KMS-11 (cell line): ENCODE measurements at regions not wholly inside any gene's neighbourhood (a gene's known extent, or its start where the extent isn't known, plus 50 kb on each side); places are given as distances from the start of the nearest gene placed in this dataset.

Experiments used
- H2AFZ ChIP-seq: fragments of 200-600 bp; sonication (generic); 2 replicates; pipeline ENCODE4 v1.6.1; 2016; ENCODE audit warnings: antibody characterized with exemption, mixed run types, low read depth
- H3K27ac ChIP-seq: fragments of 200-600 bp; sonication (generic); 2 replicates; pipeline ENCODE4 v1.6.1; 2016; ENCODE audit warnings: mild to moderate bottlenecking, mixed run types
- H3K27me3 ChIP-seq: fragments of 200-600 bp; sonication (generic); 2 replicates; pipeline ENCODE4 v1.6.1; 2017; ENCODE audit warnings: mild to moderate bottlenecking, low read depth, mixed run types, moderate library complexity; ENCODE audit not compliant: insufficient read depth
- H3K36me3 ChIP-seq: fragments of 200-600 bp; sonication (generic); 2 replicates; pipeline ENCODE4 v1.6.1; 2017; ENCODE audit warnings: mild to moderate bottlenecking, mixed run types; ENCODE audit not compliant: insufficient read depth
- H3K4me1 ChIP-seq: fragments of 200-600 bp; sonication (generic); 2 replicates; pipeline ENCODE4 v1.6.1; 2016; ENCODE audit warnings: mild to moderate bottlenecking, low read depth, mixed run types; ENCODE audit not compliant: poor library complexity, severe bottlenecking
- H3K4me2 ChIP-seq: fragments of 200-600 bp; sonication (generic); 2 replicates; pipeline ENCODE4 v1.7.0; 2016; ENCODE audit warnings: mild to moderate bottlenecking, mixed run types
- H3K4me3 ChIP-seq: fragments of 200-600 bp; sonication (generic); IDR thresholded peaks from 2 replicates; pipeline ENCODE4 v1.6.1; 2017; ENCODE audit warnings: low read depth, low read length, mixed read lengths; ENCODE audit not compliant: insufficient read depth
- H3K79me2 ChIP-seq: fragments of 200-600 bp; sonication (generic); 2 replicates; pipeline ENCODE4 v1.6.1; 2016; ENCODE audit warnings: low read depth, mixed run types; ENCODE audit not compliant: insufficient read depth
- H3K9ac ChIP-seq: fragments of 200-600 bp; sonication (generic); 2 replicates; pipeline ENCODE4 v1.6.1; 2016; ENCODE audit warnings: mild to moderate bottlenecking, mixed run types
- H4K20me1 ChIP-seq: fragments of 200-600 bp; sonication (generic); 2 replicates; pipeline ENCODE4 v1.6.1; 2016; ENCODE audit warnings: mild to moderate bottlenecking, mixed run types; ENCODE audit not compliant: insufficient read depth
- TF ChIP-seq, protein P1 (sequence below): fragments of 200-600 bp; sonication (generic); conservative IDR thresholded peaks from 2 replicates; pipeline ENCODE4 v1.6.1; 2017; ENCODE audit warnings: low read depth, mild to moderate bottlenecking, antibody characterized with exemption, low read length, moderate library complexity, mixed read lengths

DNA sequence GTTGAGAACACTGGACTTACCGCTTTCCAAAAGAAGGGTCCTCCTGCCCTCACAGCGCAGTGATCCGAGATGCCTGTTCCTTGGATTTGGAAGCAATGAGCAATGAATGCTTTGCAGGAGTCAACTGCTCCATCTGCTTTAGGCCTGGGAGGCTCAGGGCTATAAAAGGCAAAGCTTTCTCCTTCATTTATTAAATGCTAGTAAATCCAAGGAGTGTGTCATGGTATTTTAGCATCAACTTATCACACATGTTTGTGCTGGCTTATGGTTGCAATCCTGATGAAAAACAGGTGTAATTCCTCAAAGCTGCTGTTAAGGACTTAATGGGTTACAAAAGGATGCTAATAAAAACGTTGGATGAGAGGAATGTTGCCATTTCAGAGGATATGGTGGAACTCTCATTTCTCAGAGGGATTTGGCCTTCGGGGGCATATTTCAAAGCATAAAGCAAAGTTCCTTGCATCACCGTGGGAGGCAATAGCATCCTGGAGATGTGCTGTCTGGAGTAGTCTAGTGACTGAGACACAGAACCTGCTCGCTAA, 158.5 kb upstream of the TPM1 start:
- TF ChIP-seq, protein P1, sequence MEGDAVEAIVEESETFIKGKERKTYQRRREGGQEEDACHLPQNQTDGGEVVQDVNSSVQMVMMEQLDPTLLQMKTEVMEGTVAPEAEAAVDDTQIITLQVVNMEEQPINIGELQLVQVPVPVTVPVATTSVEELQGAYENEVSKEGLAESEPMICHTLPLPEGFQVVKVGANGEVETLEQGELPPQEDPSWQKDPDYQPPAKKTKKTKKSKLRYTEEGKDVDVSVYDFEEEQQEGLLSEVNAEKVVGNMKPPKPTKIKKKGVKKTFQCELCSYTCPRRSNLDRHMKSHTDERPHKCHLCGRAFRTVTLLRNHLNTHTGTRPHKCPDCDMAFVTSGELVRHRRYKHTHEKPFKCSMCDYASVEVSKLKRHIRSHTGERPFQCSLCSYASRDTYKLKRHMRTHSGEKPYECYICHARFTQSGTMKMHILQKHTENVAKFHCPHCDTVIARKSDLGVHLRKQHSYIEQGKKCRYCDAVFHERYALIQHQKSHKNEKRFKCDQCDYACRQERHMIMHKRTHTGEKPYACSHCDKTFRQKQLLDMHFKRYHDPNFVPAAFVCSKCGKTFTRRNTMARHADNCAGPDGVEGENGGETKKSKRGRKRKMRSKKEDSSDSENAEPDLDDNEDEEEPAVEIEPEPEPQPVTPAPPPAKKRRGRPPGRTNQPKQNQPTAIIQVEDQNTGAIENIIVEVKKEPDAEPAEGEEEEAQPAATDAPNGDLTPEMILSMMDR, result no peak
- H3K79me2 ChIP-seq, result no peaks in the 10 kb centered on the region

DNA sequence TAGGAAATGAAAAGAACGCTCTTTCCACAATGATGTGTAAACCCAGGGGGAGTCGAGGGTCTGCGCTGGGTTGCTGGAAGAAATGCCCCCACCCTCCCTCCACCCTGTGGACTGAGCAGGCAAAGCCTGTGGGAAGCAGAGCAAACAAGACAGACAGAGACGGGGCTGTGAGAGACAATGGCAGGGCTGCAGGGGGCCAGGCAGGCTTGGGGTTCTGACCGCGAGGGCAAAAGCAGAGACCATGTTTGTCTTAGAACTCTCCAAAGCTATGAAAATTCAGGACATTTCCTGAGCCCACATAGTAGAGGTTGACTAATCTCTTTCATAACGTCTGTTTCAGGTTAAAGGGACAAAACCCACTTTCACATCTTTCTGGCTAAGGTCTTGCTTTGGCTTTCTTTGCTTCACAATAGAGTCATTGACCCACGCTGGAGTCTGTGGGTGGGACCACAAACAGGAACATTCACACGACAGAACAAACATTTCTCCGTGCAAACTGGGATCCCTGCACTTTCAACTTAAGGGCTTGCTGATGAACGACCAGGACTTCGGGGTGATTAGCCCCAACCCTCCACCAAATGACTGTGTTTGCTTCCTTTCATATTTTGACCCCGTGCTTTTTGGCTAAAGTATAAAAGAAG, 156.0 kb upstream of the TPM1 start:
- no peaks in the 10 kb centered on the region for H3K4me1 ChIP-seq
- no peak overlapping the region for H2AFZ ChIP-seq
- H3K4me3 ChIP-seq, result no peak overlapping the region
- no peaks in the 10 kb centered on the region for H3K36me3 ChIP-seq
- no peak overlapping the region for H3K27ac ChIP-seq
- no peaks in the 10 kb centered on the region for H3K79me2 ChIP-seq
- H3K27me3 ChIP-seq, result no peaks in the 10 kb centered on the region
- H4K20me1 ChIP-seq, result no peaks in the 10 kb centered on the region
- H3K9ac ChIP-seq, result no peak overlapping the region
- TF ChIP-seq, protein P1, result no peak
- H3K4me2 ChIP-seq, result no peak overlapping the region

More for the DNA sequence above, 158.5 kb upstream of the TPM1 start:
- no peak overlapping the region for H3K27ac ChIP-seq
- H2AFZ ChIP-seq, result no peak overlapping the region
- no peaks in the 10 kb centered on the region for H4K20me1 ChIP-seq
- no peak overlapping the region for H3K4me3 ChIP-seq
- no peaks in the 10 kb centered on the region for H3K4me1 ChIP-seq
- H3K27me3 ChIP-seq, result no peaks in the 10 kb centered on the region
- no peak overlapping the region for H3K4me2 ChIP-seq
- H3K9ac ChIP-seq, result no peak overlapping the region
- no peaks in the 10 kb centered on the region for H3K36me3 ChIP-seq

DNA sequence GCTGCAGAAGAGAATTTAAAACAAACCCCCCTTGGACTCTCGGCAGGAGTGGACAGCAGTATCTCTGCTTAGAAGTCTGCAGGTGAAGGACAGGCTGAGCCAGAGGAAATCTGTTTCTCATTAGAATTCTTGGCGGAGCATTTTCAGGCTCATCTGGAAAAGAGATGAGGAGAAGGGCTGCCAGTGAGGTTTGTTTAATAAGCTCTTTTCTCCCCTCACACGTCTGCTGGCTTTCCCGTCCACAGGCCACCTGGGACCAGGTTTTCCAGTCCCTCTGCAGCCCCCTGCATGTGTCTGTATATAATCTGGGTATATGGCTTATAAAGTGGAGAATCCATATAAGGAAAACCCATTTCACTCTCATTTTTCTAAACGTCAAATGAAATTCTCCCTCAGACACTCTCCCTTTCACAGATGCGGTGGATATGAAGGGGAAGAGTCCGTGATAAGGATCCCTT, 155.4 kb upstream of the TPM1 start:
- H4K20me1 ChIP-seq, result no peaks in the 10 kb centered on the region
- no peaks in the 10 kb centered on the region for H3K4me1 ChIP-seq
- no peaks in the 10 kb centered on the region for H3K79me2 ChIP-seq
- TF ChIP-seq, protein P1, result no peak
- H3K27me3 ChIP-seq, result no peaks in the 10 kb centered on the region
- H3K4me3 ChIP-seq, result no peak overlapping the region
- H3K9ac ChIP-seq, result no peak overlapping the region
- no peak overlapping the region for H3K27ac ChIP-seq
- no peaks in the 10 kb centered on the region for H3K36me3 ChIP-seq
- no peak overlapping the region for H2AFZ ChIP-seq
- H3K4me2 ChIP-seq, result no peak overlapping the region

DNA sequence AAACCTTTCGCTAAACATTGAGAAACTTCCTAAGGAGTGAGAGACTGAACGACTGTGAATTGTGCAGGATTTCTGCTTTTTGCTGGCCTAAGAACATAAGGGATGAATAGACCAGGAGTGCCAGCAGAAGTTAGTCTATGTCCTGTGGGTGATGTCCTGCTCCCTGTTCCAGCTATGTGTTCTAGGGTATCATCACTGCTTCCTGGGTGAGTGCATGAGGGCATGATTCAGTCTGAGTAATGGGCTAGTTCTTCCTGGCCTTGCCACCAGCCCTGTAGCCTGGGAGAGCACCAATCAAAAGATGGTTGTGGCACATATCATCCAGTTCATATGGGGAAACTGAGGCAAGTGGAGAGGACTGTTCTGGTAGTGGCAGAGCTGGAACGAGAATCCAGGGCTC, 153.9 kb upstream of the TPM1 start:
- Histone ChIP-seq H3K4me2 (no peak overlapping the region), H3K36me3 (no peaks in the 10 kb centered on the region), H3K4me1 (no peaks in the 10 kb centered on the region), H3K27ac (no peak overlapping the region), H3K27me3 (no peaks in the 10 kb centered on the region), H3K79me2 (no peaks in the 10 kb centered on the region), H3K4me3 (no peak overlapping the region), H4K20me1 (no peaks in the 10 kb centered on the region), H2AFZ (no peak overlapping the region), H3K9ac (no peak overlapping the region)
- TF ChIP-seq, protein P1, result no peak
